Common myeloid progenitor, CD34-positive (primary cell): ENCODE measurements at regions not wholly inside any gene's neighbourhood (a gene's known extent, or its start where the extent isn't known, plus 50 kb on each side); places are given as distances from the start of the nearest gene placed in this dataset.
A peak's percentile ranks its signal among the peaks of the same experiment; 100 is the strongest.

ENCODE experiments used
- CTCF ChIA-PET: fragments of 350-600 bp; sonication (Branson Sonifier 250); formaldehyde crosslinking; loops from one replicate; lab custom pipeline; 2021; ENCODE audit warnings: antibody characterized with exemption; lab: Charles Lee
- POLR2A ChIA-PET: fragments of 350-600 bp; sonication (Branson Sonifier 250); formaldehyde crosslinking; loops from one replicate; lab custom pipeline; 2021; ENCODE audit warnings: antibody characterized with exemption; lab: Charles Lee
- DNase-seq, 3 donors: peaks; one replicate each; pipeline versions ENCODE4 v3.0.0 to v3.0.0-alpha.2; 2013
- H3K27ac ChIP-seq, 2 experiments: 1 replicate in 1 of 2; 2 replicates in 1 of 2; pipeline ENCODE4 v1.7.0; 2013; ENCODE audit warnings: inconsistent platforms in 2 of 2, low read length in 2 of 2, mild to moderate bottlenecking in 2 of 2, low read depth in 1 of 2, moderate library complexity in 1 of 2; ENCODE audit not compliant: severe bottlenecking in 2 of 2, insufficient read depth in 1 of 2, poor library complexity in 1 of 2
- H3K27me3 ChIP-seq, 5 experiments: replicated peaks in 2 of 5; 1 replicate in 3 of 5; 2 replicates in 2 of 5; pipeline versions ENCODE4 v1.6.1 to v1.7.0; 2013; ENCODE audit warnings: low read length in 4 of 5, mild to moderate bottlenecking in 2 of 5, moderate library complexity in 2 of 5, inconsistent platforms in 1 of 5; ENCODE audit not compliant: insufficient read depth in 5 of 5, control insufficient read depth in 4 of 5
- H3K36me3 ChIP-seq, 4 experiments: 1 replicate in 2 of 4; 2 replicates in 2 of 4; pipeline versions ENCODE4 v1.6.1 to v1.7.0; 2013; ENCODE audit warnings: low read length in 3 of 4, control low read depth in 1 of 4, mild to moderate bottlenecking in 1 of 4; ENCODE audit not compliant: control insufficient read depth in 4 of 4, insufficient read depth in 4 of 4
- H3K4me1 ChIP-seq, 4 experiments: 1 replicate in 3 of 4; 2 replicates in 1 of 4; pipeline versions ENCODE4 v1.6.1 to v1.7.1; 2013; ENCODE audit warnings: low read length in 3 of 4, mild to moderate bottlenecking in 3 of 4, control low read depth in 1 of 4, inconsistent platforms in 1 of 4, moderate library complexity in 1 of 4; ENCODE audit not compliant: control insufficient read depth in 4 of 4, insufficient read depth in 4 of 4; ENCODE audit errors: control extremely low read depth in 1 of 4
- H3K4me3 ChIP-seq, 7 experiments: 1 replicate in 4 of 7; 2 replicates in 3 of 7; pipeline versions ENCODE4 v1.5.1 to v1.7.0; 2013; ENCODE audit warnings: mild to moderate bottlenecking in 7 of 7, low read length in 6 of 7, moderate library complexity in 6 of 7, inconsistent platforms in 2 of 7, low read depth in 2 of 7, control low read depth in 1 of 7; ENCODE audit not compliant: insufficient read depth in 4 of 7, control insufficient read depth in 1 of 7; ENCODE audit errors: extremely low read depth in 1 of 7
- H3K9me3 ChIP-seq, 5 experiments: 1 replicate in 4 of 5; 2 replicates in 1 of 5; pipeline versions ENCODE4 v1.6.1 to v1.7.1; 2013; ENCODE audit warnings: low read length in 4 of 5, mild to moderate bottlenecking in 2 of 5, inconsistent platforms in 1 of 5, low read depth in 1 of 5, moderate library complexity in 1 of 5; ENCODE audit not compliant: control insufficient read depth in 4 of 5, insufficient read depth in 2 of 5; ENCODE audit errors: control extremely low read depth in 1 of 5
- WGBS: methylation state at CpG from one replicate; pipeline ENCODE4 v1.1.5; 2013; ENCODE audit not compliant: insufficient coverage; 5-methylcytosine and 5-hydroxymethylcytosine counted together

GRCh38 chr6:113339209-113339608 lies 517.9 kb upstream of the MARCKS start:
- CTCF ChIA-PET: no interaction called here
- POLR2A ChIA-PET: no interaction called here
- H3K27ac ChIP-seq: no peak overlapping the region
- DNase-seq: no peak
- H3K36me3 ChIP-seq: no peaks in the 10 kb centered on the region
- no peaks in the 10 kb centered on the region for H3K4me1 ChIP-seq
- H3K9me3 ChIP-seq: no peaks in the 10 kb centered on the region
- H3K4me3 ChIP-seq: no peak overlapping the region
- H3K27me3 ChIP-seq: peaks cover 0 to 3% (median 0%) of the 10 kb centered on the region in 5 experiments

- H3K4me1 ChIP-seq: no peaks in the 10 kb centered on the region
- ChIA-PET POLR2A (no interaction called here), CTCF (no interaction called here)
- H3K36me3 ChIP-seq: no peaks in the 10 kb centered on the region
- H3K27ac ChIP-seq: no peak overlapping the region
- no peak overlapping the region for H3K4me3 ChIP-seq
- 92% methylated on average over 4 of the region's 4 CpGs for WGBS
- H3K9me3 ChIP-seq: no peaks in the 10 kb centered on the region
- no peak for DNase-seq
- peaks cover 0 to 3% (median 0%) of the 10 kb centered on the region in 5 experiments for H3K27me3 ChIP-seq
Measured at GRCh38 chr6:113340371-113340770, 516.8 kb upstream of the MARCKS start.

- CTCF ChIA-PET: no interaction called here
- peaks cover 0 to 3% (median 0%) of the 10 kb centered on the region in 5 experiments for H3K27me3 ChIP-seq
- no peaks in the 10 kb centered on the region for H3K9me3 ChIP-seq
- H3K4me1 ChIP-seq: no peaks in the 10 kb centered on the region
- H3K4me3 ChIP-seq: no peak overlapping the region
- WGBS: 100% methylated on average over 1 of the region's 1 CpG
- no peaks in the 10 kb centered on the region for H3K36me3 ChIP-seq
- DNase-seq: no peak
- POLR2A ChIA-PET: no interaction called here
- no peak overlapping the region for H3K27ac ChIP-seq
Measured at GRCh38 chr6:113343940-113344339, 513.2 kb upstream of the MARCKS start.

- CTCF ChIA-PET: no interaction called here
- WGBS: no CpG with 5 or more reads among the region's 2 CpGs
Measured at GRCh38 chr6:113344969-113345368, 512.2 kb upstream of the MARCKS start.

GRCh38 chr6:113347436-113347835 lies 509.7 kb upstream of the MARCKS start:
- peaks cover 0 to 6% (median 0%) of the 10 kb centered on the region in 4 experiments for H3K4me1 ChIP-seq
- H3K4me3 ChIP-seq: no peak overlapping the region
- H3K27me3 ChIP-seq: peaks cover 0 to 1% (median 0%) of the 10 kb centered on the region in 5 experiments
- H3K27ac ChIP-seq: no peak overlapping the region
- DNase-seq: no peak
- ChIA-PET CTCF (no interaction called here), POLR2A (no interaction called here)
- no peaks in the 10 kb centered on the region for H3K36me3 ChIP-seq
- WGBS: 100% methylated on average over 2 of the region's 3 CpGs
- H3K9me3 ChIP-seq: no peaks in the 10 kb centered on the region

More at GRCh38 chr6:113344969-113345368, 512.2 kb upstream of the MARCKS start:
- Histone ChIP-seq H3K27ac (no peak overlapping the region), H3K9me3 (no peaks in the 10 kb centered on the region), H3K4me3 (no peak overlapping the region), H3K27me3 (peaks cover 0 to 3% (median 0%) of the 10 kb centered on the region in 5 experiments), H3K4me1 (no peaks in the 10 kb centered on the region), H3K36me3 (no peaks in the 10 kb centered on the region)
- DNase-seq: no peak
- POLR2A ChIA-PET: no interaction called here

- no peak for DNase-seq
- H3K9me3 ChIP-seq: no peaks in the 10 kb centered on the region
- H3K27me3 ChIP-seq: peaks cover 0 to 2% (median 0%) of the 10 kb centered on the region in 5 experiments
- H3K36me3 ChIP-seq: no peaks in the 10 kb centered on the region
- CTCF ChIA-PET: no interaction called here
- peaks cover 0 to 6% (median 0%) of the 10 kb centered on the region in 4 experiments for H3K4me1 ChIP-seq
- WGBS: no CpG with 5 or more reads among the region's 1 CpG
- POLR2A ChIA-PET: no interaction called here
- no peak overlapping the region for H3K4me3 ChIP-seq
- H3K27ac ChIP-seq: no peak overlapping the region
Measured at GRCh38 chr6:113350461-113350860, 506.7 kb upstream of the MARCKS start.

GRCh38 chr6:113351173-113351834 lies 505.8 kb upstream of the MARCKS start:
- H3K9me3 ChIP-seq: no peaks in the 10 kb centered on the region
- ChIA-PET CTCF (no interaction called here), POLR2A (no interaction called here)
- H3K4me1 ChIP-seq: peaks cover 0 to 6% (median 0%) of the 10 kb centered on the region in 4 experiments
- peak in 2 of 3 donors; percentile 55 to 62 for DNase-seq
- 0% methylated on average over 1 of the region's 4 CpGs for WGBS
- H3K36me3 ChIP-seq: no peaks in the 10 kb centered on the region
- H3K27me3 ChIP-seq: peaks cover 0 to 2% (median 0%) of the 10 kb centered on the region in 5 experiments
- no peak overlapping the region for H3K27ac ChIP-seq
- H3K4me3 ChIP-seq: no peak overlapping the region
